ENCODE measurements at regions not wholly inside any gene's neighbourhood (a gene's known extent, or its start where the extent isn't known, plus 50 kb on each side); places are given as distances from the start of the nearest gene placed in this dataset.

DNA sequence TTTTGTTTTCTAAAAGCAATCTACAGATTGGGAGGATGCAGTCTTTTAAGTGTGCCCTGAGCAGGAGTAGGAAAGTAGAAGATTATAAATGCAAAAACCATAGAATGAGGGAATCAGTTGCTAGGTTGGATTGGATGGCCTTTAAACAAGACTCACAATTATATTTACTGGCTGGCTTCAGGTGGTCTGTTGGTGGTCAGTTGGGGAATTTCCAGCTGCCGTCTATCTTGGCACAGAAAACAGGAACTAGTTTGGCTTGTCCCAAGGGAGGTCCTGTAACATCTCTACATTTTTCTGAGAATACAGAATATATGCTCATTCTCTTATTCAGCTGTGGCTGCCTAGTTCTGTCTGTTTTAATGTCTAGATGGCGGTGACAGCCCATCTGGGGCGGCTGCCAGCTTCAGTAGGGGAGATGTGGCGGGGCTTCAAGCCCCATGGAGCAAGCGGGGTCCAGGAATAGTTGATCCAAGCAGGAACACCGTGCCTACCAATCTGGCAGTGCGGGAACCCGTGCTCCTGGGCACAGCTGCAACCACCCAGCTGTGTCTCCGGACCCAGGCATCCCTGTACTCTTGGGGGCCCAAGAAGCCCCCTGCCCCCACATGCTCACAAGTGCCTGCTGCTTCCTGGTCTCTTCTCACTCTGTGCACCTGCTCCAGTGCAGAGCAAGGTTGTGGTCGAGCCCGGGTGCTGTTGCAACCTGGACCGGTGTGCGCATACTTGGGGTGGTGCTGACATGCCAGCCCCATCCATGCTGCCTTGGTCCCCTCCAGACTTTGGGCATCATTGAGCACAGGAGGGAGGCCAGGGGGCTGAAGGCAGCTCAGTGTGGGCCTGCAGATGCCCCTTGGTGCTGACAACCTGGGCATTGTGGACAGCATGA lies 1182.6 kb downstream of the AMY1C start (continued):
- TF ChIP-seq, protein P1, sequence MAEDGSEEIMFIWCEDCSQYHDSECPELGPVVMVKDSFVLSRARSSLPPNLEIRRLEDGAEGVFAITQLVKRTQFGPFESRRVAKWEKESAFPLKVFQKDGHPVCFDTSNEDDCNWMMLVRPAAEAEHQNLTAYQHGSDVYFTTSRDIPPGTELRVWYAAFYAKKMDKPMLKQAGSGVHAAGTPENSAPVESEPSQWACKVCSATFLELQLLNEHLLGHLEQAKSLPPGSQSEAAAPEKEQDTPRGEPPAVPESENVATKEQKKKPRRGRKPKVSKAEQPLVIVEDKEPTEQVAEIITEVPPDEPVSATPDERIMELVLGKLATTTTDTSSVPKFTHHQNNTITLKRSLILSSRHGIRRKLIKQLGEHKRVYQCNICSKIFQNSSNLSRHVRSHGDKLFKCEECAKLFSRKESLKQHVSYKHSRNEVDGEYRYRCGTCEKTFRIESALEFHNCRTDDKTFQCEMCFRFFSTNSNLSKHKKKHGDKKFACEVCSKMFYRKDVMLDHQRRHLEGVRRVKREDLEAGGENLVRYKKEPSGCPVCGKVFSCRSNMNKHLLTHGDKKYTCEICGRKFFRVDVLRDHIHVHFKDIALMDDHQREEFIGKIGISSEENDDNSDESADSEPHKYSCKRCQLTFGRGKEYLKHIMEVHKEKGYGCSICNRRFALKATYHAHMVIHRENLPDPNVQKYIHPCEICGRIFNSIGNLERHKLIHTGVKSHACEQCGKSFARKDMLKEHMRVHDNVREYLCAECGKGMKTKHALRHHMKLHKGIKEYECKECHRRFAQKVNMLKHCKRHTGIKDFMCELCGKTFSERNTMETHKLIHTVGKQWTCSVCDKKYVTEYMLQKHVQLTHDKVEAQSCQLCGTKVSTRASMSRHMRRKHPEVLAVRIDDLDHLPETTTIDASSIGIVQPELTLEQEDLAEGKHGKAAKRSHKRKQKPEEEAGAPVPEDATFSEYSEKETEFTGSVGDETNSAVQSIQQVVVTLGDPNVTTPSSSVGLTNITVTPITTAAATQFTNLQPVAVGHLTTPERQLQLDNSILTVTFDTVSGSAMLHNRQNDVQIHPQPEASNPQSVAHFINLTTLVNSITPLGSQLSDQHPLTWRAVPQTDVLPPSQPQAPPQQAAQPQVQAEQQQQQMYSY (CRISPR knock-in tag; IDR thresholded peaks at IDR 0.05): no peak
- TF ChIP-seq RUNX3 (IDR thresholded peaks at IDR 0.05; ENCODE audit: low read length): peak; percentile 45
- TF ChIP-seq TCF3 (IDR thresholded peaks at IDR 0.05; ENCODE audit: borderline replicate concordance, insufficient read depth, low read depth, low read length): no peak
- no peak for TF ChIP-seq WRNIP1 (IDR thresholded peaks at IDR 0.05; ENCODE audit: borderline replicate concordance, low read depth, low read length)
- no peak for TF ChIP-seq SUPT20H (IDR thresholded peaks at IDR 0.05; ENCODE audit: borderline replicate concordance, control insufficient read depth, low read depth, low read length)
- TF ChIP-seq SRF (IDR thresholded peaks at IDR 0.05; ENCODE audit: low read depth in 2 of 2, low read length in 2 of 2): no peak
- TF ChIP-seq CBX5 (IDR thresholded peaks at IDR 0.05; ENCODE audit: low read depth): no peak
- TF ChIP-seq MEF2A (IDR thresholded peaks at IDR 0.05; ENCODE audit: insufficient read depth, low read depth, low read length): no peak
- TF ChIP-seq LARP7 (IDR thresholded peaks at IDR 0.05): peak; percentile 42; the same call in 1 of the 2 replicates
- TF ChIP-seq MYB (IDR thresholded peaks at IDR 0.05; ENCODE audit: borderline replicate concordance, low read depth, low read length): 0 out of 2 replicates have a peak, but pooled peaks have one; percentile 45
- TF ChIP-seq SUZ12 (IDR thresholded peaks at IDR 0.05; ENCODE audit: unreplicated experiment): no peak
- TF ChIP-seq HDAC6 (IDR thresholded peaks at IDR 0.05; ENCODE audit: unreplicated experiment): no peak
- TF ChIP-seq BMI1 (IDR thresholded peaks at IDR 0.05; ENCODE audit: borderline replicate concordance): no peak
- no peak for TF ChIP-seq SMARCA5 (IDR thresholded peaks at IDR 0.05)
- TF ChIP-seq NR2C1 (IDR thresholded peaks at IDR 0.05): no peak
- TF ChIP-seq JUNB (IDR thresholded peaks at IDR 0.05): no peak
- peak; percentile 66; the same call in 1 of the 2 replicates for TF ChIP-seq GATAD2B (conservative IDR thresholded peaks at IDR 0.05; ENCODE audit: low read depth)
- peak; percentile 91 for TF ChIP-seq RFX5 (IDR thresholded peaks at IDR 0.05; ENCODE audit: low read depth, low read length)
- TF ChIP-seq SMAD5 (IDR thresholded peaks at IDR 0.05; ENCODE audit: low read depth): no peak
- peak; percentile 35 to 36; a peak in 2 of 4 replicates for TF ChIP-seq EP300 (IDR thresholded peaks at IDR 0.05; ENCODE audit: borderline replicate concordance in 1 of 2, control insufficient read depth in 1 of 2, low read depth in 2 of 2, low read length in 2 of 2)
- TF ChIP-seq MXI1 (IDR thresholded peaks at IDR 0.05; ENCODE audit: low read depth, low read length): no peak
- no peak for TF ChIP-seq STAT1 (conservative IDR thresholded peaks at IDR 0.05)
- TF ChIP-seq RAD21 (IDR thresholded peaks at IDR 0.05; ENCODE audit: insufficient read depth, low read depth, low read length): no peak
- no peak for TF ChIP-seq CEBPZ (IDR thresholded peaks at IDR 0.05; ENCODE audit: low read depth, low read length)

All from GM12878 (cell line).